ENCODE measurements at regions not wholly inside any gene's neighbourhood (a gene's known extent, or its start where the extent isn't known, plus 50 kb on each side); places are given as distances from the start of the nearest gene placed in this dataset.

- TF ChIP-seq ZNF462 (CRISPR knock-in tag; IDR thresholded peaks at IDR 0.05), result no peak
Measured at GRCh38 chr3:117133066-117133465, 423.5 kb downstream of the TUSC7 start (continued).

GRCh38 chr3:117135207-117135606, 425.6 kb downstream of the TUSC7 start:
- H3K9me3 Mint-ChIP-seq, result 0 out of 3 replicates have a peak, but pooled peaks cover 2% of the 10 kb centered on the region
- H2AFZ ChIP-seq, result no peak overlapping the region
- H3K36me3 Mint-ChIP-seq (ENCODE audit: low read depth), result no peaks in the 10 kb centered on the region
- ATAC-seq (no peak), DNase-seq (ENCODE audit: low spot score) (no peak)
- H3K27ac ChIP-seq (ENCODE audit: low read depth), result no peak overlapping the region
- H3K4me1 Mint-ChIP-seq, result no peaks in the 10 kb centered on the region; the same call in 2 of the 3 replicates
- H3K9me2 ChIP-seq (ENCODE audit: insufficient read depth), result no peaks in the 10 kb centered on the region; the same call in none of the 2 replicates
- no peak overlapping the region for H3K27ac Mint-ChIP-seq
- H3K4me3 Mint-ChIP-seq, result no peak overlapping the region
- no peak overlapping the region for H3K4me3 ChIP-seq
- no peaks in the 10 kb centered on the region for H4K20me1 ChIP-seq (replicated peaks; ENCODE audit: insufficient read depth)
- H3K36me3 ChIP-seq (ENCODE audit: insufficient read depth), result no peaks in the 10 kb centered on the region
- H3F3A ChIP-seq (replicated peaks; ENCODE audit: low read depth), result no peaks in the 10 kb centered on the region
- H3K79me2 ChIP-seq (replicated peaks; ENCODE audit: insufficient read depth), result no peaks in the 10 kb centered on the region
- H3K4me2 ChIP-seq, result no peak overlapping the region
- H3K27me3 Mint-ChIP-seq (ENCODE audit: insufficient read depth, low read depth, poor library complexity), result peaks cover 1% of the 10 kb centered on the region
- no peaks in the 10 kb centered on the region for H3K4me1 ChIP-seq (ENCODE audit: insufficient read depth)
- H3K27me3 ChIP-seq (ENCODE audit: insufficient read depth), result no peaks in the 10 kb centered on the region
- TF ChIP-seq CTCF (conservative IDR thresholded peaks at IDR 0.05; ENCODE audit: low read depth in 2 of 2), result no peak
- TF ChIP-seq ZNF331 (CRISPR knock-in tag; IDR thresholded peaks at IDR 0.05; ENCODE audit: low read depth), result no peak
- no peak for TF ChIP-seq ZNF462 (CRISPR knock-in tag; IDR thresholded peaks at IDR 0.05)
- no peak for TF ChIP-seq ETS1 (IDR thresholded peaks at IDR 0.05)
- TF ChIP-seq NANOG (IDR thresholded peaks at IDR 0.05; ENCODE audit: borderline replicate concordance), result no peak
- no peak for TF ChIP-seq EZH2phosphoT487 (IDR thresholded peaks at IDR 0.05; ENCODE audit: unreplicated experiment)
- no peak for TF ChIP-seq CREB1 (CRISPR knock-in tag; IDR thresholded peaks at IDR 0.05; ENCODE audit: low read depth)

All from GM23338 (cell line).